OCI-LY7 (cell line): ENCODE measurements at regions not wholly inside any gene's neighbourhood (a gene's known extent, or its start where the extent isn't known, plus 50 kb on each side); places are given as distances from the start of the nearest gene placed in this dataset.

Source experiments
- BruUV-seq: library from RNA; stranded (reverse); fragments of 400-500 nt; replicated peaks from 2 replicates; lab custom pipeline; 2021; lab: Mats Ljungman, UMichigan
- CTCF ChIA-PET: fragments of 300-600 bp; sonication (Branson Sonifier 250); formaldehyde crosslinking; loops from one replicate; lab custom pipeline; 2022; ENCODE audit warnings: antibody characterized with exemption; ENCODE audit not compliant: unreplicated experiment; lab: Charles Lee
- POLR2A ChIA-PET: fragments of 300-600 bp; sonication (Branson Sonifier 250); formaldehyde crosslinking; loops from one replicate; lab custom pipeline; 2022; ENCODE audit warnings: antibody characterized with exemption; lab: Charles Lee
- DNase-seq: peaks from one replicate; pipeline ENCODE4 v3.0.0-alpha.2; 2015; ENCODE audit warnings: low spot score
- H2AFZ ChIP-seq: fragments of 200-600 bp; sonication (generic), shearing (Covaris generic); 2 replicates; pipeline ENCODE4 v1.6.1; 2014; ENCODE audit warnings: mild to moderate bottlenecking, antibody characterized with exemption, low read length, moderate library complexity
- H3K27ac ChIP-seq: fragments of 200-600 bp; sonication (generic); 2 replicates; pipeline ENCODE4 v1.5.1; 2014; ENCODE audit warnings: mixed run types, low read depth, mild to moderate bottlenecking, moderate library complexity, low read length, inconsistent platforms; ENCODE audit not compliant: poor library complexity, severe bottlenecking
- H3K36me3 ChIP-seq: fragments of 200-600 bp; sonication (generic); 2 replicates; pipeline ENCODE4 v1.6.1; 2014; ENCODE audit warnings: mild to moderate bottlenecking, antibody characterized with exemption, low read length, moderate library complexity, mixed read lengths; ENCODE audit not compliant: insufficient read depth
- H3K4me1 ChIP-seq: fragments of 200-600 bp; sonication (generic); 2 replicates; pipeline ENCODE4 v1.5.1; 2014; ENCODE audit warnings: mild to moderate bottlenecking, low read length; ENCODE audit not compliant: insufficient read depth, poor library complexity, severe bottlenecking
- H3K4me2 ChIP-seq: fragments of 200-600 bp; sonication (generic); 2 replicates; pipeline ENCODE4 v1.6.1; 2014; ENCODE audit warnings: mild to moderate bottlenecking, low read length
- H3K4me3 ChIP-seq: fragments of 200-600 bp; sonication (generic); 2 replicates; pipeline ENCODE4 v1.5.1; 2014; ENCODE audit warnings: mild to moderate bottlenecking, low read depth, low read length; ENCODE audit not compliant: poor library complexity, severe bottlenecking
- H3K79me2 ChIP-seq: fragments of 200-600 bp; sonication (generic); 2 replicates; pipeline ENCODE4 v1.6.1; 2016; ENCODE audit warnings: low read depth, mild to moderate bottlenecking, low read length, moderate library complexity, mixed read lengths; ENCODE audit not compliant: insufficient read depth
- H3K9me2 ChIP-seq: fragments of 200-600 bp; sonication (generic); 2 replicates; pipeline ENCODE4 v1.6.1; 2016; ENCODE audit warnings: mild to moderate bottlenecking, low read length, mixed read lengths; ENCODE audit not compliant: insufficient read depth
- H3K9me3 ChIP-seq: fragments of 200-600 bp; sonication (generic); 2 replicates; pipeline ENCODE4 v1.6.1; 2014; ENCODE audit warnings: mild to moderate bottlenecking, mixed run types, low read length, mixed read lengths
- H4K20me1 ChIP-seq: fragments of 200-600 bp; sonication (generic); 2 replicates; pipeline ENCODE4 v1.6.1; 2014; ENCODE audit warnings: mild to moderate bottlenecking, antibody characterized with exemption, low read length, moderate library complexity, mixed read lengths; ENCODE audit not compliant: insufficient read depth
- EZH2phosphoT487 ChIP-seq: fragments of 200-600 bp; sonication (generic); IDR thresholded peaks from 2 replicates; pipeline ENCODE4 v1.6.1; 2018; ENCODE audit warnings: low read depth, borderline replicate concordance, mild to moderate bottlenecking, mixed run types, antibody characterized with exemption, low read length, moderate library complexity, mixed read lengths
- intact Hi-C: fragments of 100-400 bp; cut with micrococcal nuclease; formaldehyde crosslinking; loops from one replicate; pipeline ENCODE4 v1.10.0; 2022; ENCODE audit not compliant: unreplicated experiment
- TF ChIP-seq, protein P1 (sequence below): fragments of 200-600 bp; sonication (generic); conservative IDR thresholded peaks from 2 replicates; pipeline ENCODE4 v1.5.1; 2014; ENCODE audit warnings: mild to moderate bottlenecking, antibody characterized with exemption, low read length, moderate library complexity, mixed read lengths

DNA sequence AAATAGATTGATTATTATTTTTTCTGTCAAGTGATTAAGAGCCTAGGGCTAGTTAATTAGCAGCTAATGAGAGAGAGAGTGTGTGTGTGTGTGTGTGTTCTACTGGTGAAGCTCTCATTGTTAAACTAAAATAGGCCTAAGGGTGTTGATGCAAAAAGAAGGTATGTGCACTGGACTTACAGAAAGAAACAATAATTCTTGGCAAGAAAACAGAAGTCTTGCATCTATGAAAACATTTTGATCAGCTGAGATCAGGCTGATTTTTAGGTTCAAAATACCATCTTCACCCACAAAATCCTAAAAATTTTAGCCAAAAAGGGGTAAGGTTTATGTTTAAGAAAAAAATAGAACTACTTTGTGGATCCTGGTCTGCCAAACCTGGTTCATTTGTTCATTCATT lies 106.5 kb downstream of the POSTN start:
- Histone ChIP-seq H3K79me2 (no peaks in the 10 kb centered on the region), H3K4me1 (no peaks in the 10 kb centered on the region), H3K27ac (no peak overlapping the region), H3K4me2 (no peak overlapping the region), H3K4me3 (no peak overlapping the region), H3K9me3 (no peaks in the 10 kb centered on the region), H3K36me3 (no peaks in the 10 kb centered on the region), H2AFZ (no peak overlapping the region), H3K9me2 (no peaks in the 10 kb centered on the region), H4K20me1 (no peaks in the 10 kb centered on the region)
- CTCF ChIA-PET: no interaction called here
- no peak for TF ChIP-seq EZH2phosphoT487
- TF ChIP-seq, protein P1, sequence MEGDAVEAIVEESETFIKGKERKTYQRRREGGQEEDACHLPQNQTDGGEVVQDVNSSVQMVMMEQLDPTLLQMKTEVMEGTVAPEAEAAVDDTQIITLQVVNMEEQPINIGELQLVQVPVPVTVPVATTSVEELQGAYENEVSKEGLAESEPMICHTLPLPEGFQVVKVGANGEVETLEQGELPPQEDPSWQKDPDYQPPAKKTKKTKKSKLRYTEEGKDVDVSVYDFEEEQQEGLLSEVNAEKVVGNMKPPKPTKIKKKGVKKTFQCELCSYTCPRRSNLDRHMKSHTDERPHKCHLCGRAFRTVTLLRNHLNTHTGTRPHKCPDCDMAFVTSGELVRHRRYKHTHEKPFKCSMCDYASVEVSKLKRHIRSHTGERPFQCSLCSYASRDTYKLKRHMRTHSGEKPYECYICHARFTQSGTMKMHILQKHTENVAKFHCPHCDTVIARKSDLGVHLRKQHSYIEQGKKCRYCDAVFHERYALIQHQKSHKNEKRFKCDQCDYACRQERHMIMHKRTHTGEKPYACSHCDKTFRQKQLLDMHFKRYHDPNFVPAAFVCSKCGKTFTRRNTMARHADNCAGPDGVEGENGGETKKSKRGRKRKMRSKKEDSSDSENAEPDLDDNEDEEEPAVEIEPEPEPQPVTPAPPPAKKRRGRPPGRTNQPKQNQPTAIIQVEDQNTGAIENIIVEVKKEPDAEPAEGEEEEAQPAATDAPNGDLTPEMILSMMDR: no peak
- POLR2A ChIA-PET: no interaction called here
- BruUV-seq: no TSS peak
- intact Hi-C loops: no loop called here
- DNase-seq: no peak

DNA sequence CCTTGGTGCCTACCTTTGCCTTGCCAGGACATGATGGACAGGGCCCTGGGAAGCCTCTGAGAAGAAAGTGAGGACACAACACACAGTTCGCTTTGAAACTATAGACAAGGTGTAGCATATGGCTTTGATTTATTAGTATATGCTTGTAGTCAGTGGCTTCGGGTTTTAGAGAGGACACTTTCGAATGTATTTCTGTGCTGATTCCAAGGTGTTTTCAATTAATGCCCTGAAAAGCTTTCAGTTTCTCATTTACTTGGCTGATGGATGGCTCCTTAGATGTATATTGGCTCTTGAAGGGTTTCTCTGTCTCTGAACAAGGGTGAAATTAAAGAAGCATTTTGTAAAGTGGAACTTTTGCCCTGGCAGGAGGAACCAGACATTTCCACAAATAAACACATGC lies 106.9 kb downstream of the POSTN start:
- no peak for DNase-seq
- BruUV-seq: no TSS peak
- H2AFZ ChIP-seq: no peak overlapping the region
- H3K4me1 ChIP-seq: no peaks in the 10 kb centered on the region
- ChIA-PET POLR2A (no interaction called here), CTCF (no interaction called here)
- H3K4me3 ChIP-seq: no peak overlapping the region
- no peaks in the 10 kb centered on the region for H3K9me2 ChIP-seq
- no peaks in the 10 kb centered on the region for H3K36me3 ChIP-seq
- H3K27ac ChIP-seq: no peak overlapping the region
- H4K20me1 ChIP-seq: no peaks in the 10 kb centered on the region
- H3K4me2 ChIP-seq: no peak overlapping the region
- intact Hi-C loops: no loop called here
- TF ChIP-seq, protein P1: no peak
- no peak for TF ChIP-seq EZH2phosphoT487
- no peaks in the 10 kb centered on the region for H3K9me3 ChIP-seq
- no peaks in the 10 kb centered on the region for H3K79me2 ChIP-seq

DNA sequence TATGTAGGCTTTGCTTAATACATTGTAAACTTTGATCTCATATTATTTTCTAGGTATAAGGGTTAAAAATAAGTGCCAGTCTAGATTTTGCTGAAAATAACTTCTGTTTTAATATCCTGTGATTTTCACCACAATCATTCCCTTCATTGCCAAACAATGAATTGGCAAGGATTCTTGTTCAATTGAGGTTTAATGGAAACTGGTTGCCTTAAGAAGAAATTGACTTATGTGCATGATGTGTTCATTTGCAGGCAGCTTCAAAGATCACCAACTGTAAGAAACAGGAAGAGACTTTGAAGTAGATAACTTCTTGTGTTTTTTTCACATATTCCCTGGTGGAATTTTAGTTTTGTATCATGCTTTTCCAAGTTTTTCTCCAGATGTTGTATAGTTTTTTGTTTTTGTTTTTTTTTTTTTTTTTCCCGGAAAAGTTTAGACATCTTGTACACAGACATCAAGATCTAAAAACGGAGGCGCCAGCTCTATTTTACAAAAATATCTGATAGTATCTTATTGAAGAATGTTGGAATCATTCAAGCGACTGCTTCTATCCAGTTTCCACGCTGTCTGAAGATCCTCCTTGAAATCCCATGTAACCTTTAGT lies 108.3 kb downstream of the POSTN start:
- intact Hi-C loops: no loop called here
- Histone ChIP-seq H3K4me1 (no peaks in the 10 kb centered on the region), H3K9me3 (no peaks in the 10 kb centered on the region), H3K4me2 (no peak overlapping the region), H4K20me1 (no peaks in the 10 kb centered on the region), H3K27ac (no peak overlapping the region), H3K4me3 (no peak overlapping the region), H3K79me2 (no peaks in the 10 kb centered on the region), H3K9me2 (no peaks in the 10 kb centered on the region), H2AFZ (no peak overlapping the region), H3K36me3 (no peaks in the 10 kb centered on the region)
- ChIA-PET POLR2A (interaction anchor here (0.6 kb wide), 1 partner anchor 22 kb away, joined by 3 read pairs; no protein-coding TSS in a partner anchor), CTCF (no interaction called here)
- BruUV-seq: no TSS peak
- TF ChIP-seq, protein P1: no peak
- no peak for TF ChIP-seq EZH2phosphoT487
- no peak for DNase-seq
